ENCODE measurements at regions not wholly inside any gene's neighbourhood (a gene's known extent, or its start where the extent isn't known, plus 50 kb on each side); places are given as distances from the start of the nearest gene placed in this dataset.

GRCh38 chr11:122344215-122344614 is 228.2 kb upstream of the BLID start:
- Histone ChIP-seq H4K91ac (ENCODE audit: insufficient read depth, low read depth, low read length) (peak overlapping the region; percentile 7; the same call in 1 of the 2 replicates), H2BK15ac (ENCODE audit: low read depth, low read length) (no peak overlapping the region), H3K18ac (ENCODE audit: low read depth, low read length) (peak overlapping the region; percentile 60; the same call in 1 of the 2 replicates), H2BK5ac (ENCODE audit: low read depth, low read length, poor library complexity, severe bottlenecking) (peak overlapping the region; percentile 29), H3K27me3 (ENCODE audit: control insufficient read depth, insufficient read depth, low read length) (no peaks in the 10 kb centered on the region), H3K4me3 (ENCODE audit: insufficient read depth, low read depth, low read length) (no peak overlapping the region), H3K9me1 (ENCODE audit: insufficient read depth, low read length) (peaks cover 4% of the 10 kb centered on the region), H3K27ac (ENCODE audit: insufficient read depth, low read length) (peak overlapping the region; percentile 48; the same call in 1 of the 2 replicates), H4K5ac (ENCODE audit: low read depth, low read length) (0 out of 2 replicates have a peak overlapping the region, but pooled peaks have one; percentile 25), H3K79me1 (ENCODE audit: low read depth in 1 of 2, low read length in 2 of 2) (no peaks in the 10 kb centered on the region), H3K9me3 (ENCODE audit: control insufficient read depth, insufficient read depth, low read length) (no peaks in the 10 kb centered on the region), H3K23ac (ENCODE audit: low read depth, low read length) (no peak overlapping the region), H3K36me3 (ENCODE audit: control insufficient read depth, insufficient read depth, low read length) (peaks cover 2% of the 10 kb centered on the region; the same call in 1 of the 2 replicates), H4K20me1 (ENCODE audit: insufficient read depth, low read length) (no peaks in the 10 kb centered on the region), H3K4me1 (ENCODE audit: control insufficient read depth, insufficient read depth, low read length) (peaks cover 21% of the 10 kb centered on the region), H3K4me2 (ENCODE audit: low read depth, low read length) (0 out of 2 replicates have a peak overlapping the region, but pooled peaks have one; percentile 4), H3K4ac (ENCODE audit: low read depth, low read length) (peak overlapping the region; percentile 28; the same call in 1 of the 2 replicates), H3K14ac (replicated peaks; ENCODE audit: low read depth, low read length) (no peak overlapping the region), H2AFZ (replicated peaks; ENCODE audit: low read length, poor library complexity) (no peak overlapping the region), H4K8ac (ENCODE audit: low read depth in 2 of 2, low read length in 2 of 2) (peak overlapping the region in 1 of 2 experiments; percentile 42; a peak in 1 of 4 replicates), H2BK120ac (ENCODE audit: low read depth, low read length) (peak overlapping the region; percentile 44; the same call in 1 of the 2 replicates), H3K9ac (ENCODE audit: low read depth, low read length) (no peak overlapping the region), H2BK20ac (ENCODE audit: low read depth, low read length) (peak overlapping the region; percentile 18; the same call in 1 of the 2 replicates), H2AK9ac (replicated peaks; ENCODE audit: low read depth, low read length, poor library complexity) (no peak overlapping the region), H3K56ac (ENCODE audit: extremely low read depth, insufficient read depth, low read length) (no peak overlapping the region), H2AK5ac (ENCODE audit: low read depth, low read length) (0 out of 2 replicates have a peak overlapping the region, but pooled peaks have one; percentile 22)
- no CpG with 5 or more reads among the region's 3 CpGs for WGBS, 2 experiments (ENCODE audit: extremely low coverage in 2 of 2, insufficient read length in 1 of 2)
- TF ChIP-seq CHD1 (IDR thresholded peaks at IDR 0.05; ENCODE audit: low read depth, low read length) (no peak), MAFK (IDR thresholded peaks at IDR 0.05; ENCODE audit: low read depth, low read length) (peak; percentile 47), CEBPB (IDR thresholded peaks at IDR 0.05; ENCODE audit: low read depth, low read length) (peak; percentile 68)
- intact Hi-C loops (cut with micrococcal nuclease) (no loop called here), in situ Hi-C loops (cut with MboI; ENCODE audit: low sequenced_read_pairs) (no loop called here), dilution Hi-C loops (cut with HindIII; ENCODE audit: low sequenced_read_pairs, unreplicated experiment) (no loop called here)
- no TSS peak for BruUV-seq (replicated peaks)
- CTCF ChIA-PET, result no interaction called here
- DNase-seq (peak; percentile 94), ATAC-seq (ENCODE audit: low read depth) (peak; percentile 65)
- POLR2A ChIA-PET (ENCODE audit: unreplicated experiment), result no interaction called here
